Pancreas (tissue), 10 donors: ENCODE measurements at regions not wholly inside any gene's neighbourhood (a gene's known extent, or its start where the extent isn't known, plus 50 kb on each side); places are given as distances from the start of the nearest gene placed in this dataset.
"Not testable (repeated sequence)": the region's sequence is repeated elsewhere in the genome, so short reads cannot be mapped to it uniquely, and the experiment has no call there.

Experiments
- ATAC-seq, 4 donors: fragments of 200-7000 bp; cut with Tn5 transposase; one replicate each; pipeline versions ENCODE4 v1.8.0 to v1.9.1; 2020; ENCODE audit warnings: mild to moderate bottlenecking in 4 of 4, moderate library complexity in 4 of 4
- DNase-seq, 6 donors: peaks; one replicate each; pipeline ENCODE4 v3.0.0-alpha.2; 2020
- FAIRE-seq: peaks from 2 replicates; lab custom pipeline; 2012; peaks lifted over from hg19 to GRCh38; lab: Jason Lieb, UNC
- H3K27ac ChIP-seq, 4 donors: fragments of 200-600 bp; sonication (generic); 1 replicate in 3 of 4; 2 replicates in 1 of 4; pipeline versions ENCODE4 v1.5.0 to v1.8.0; 2020
- H3K27me3 ChIP-seq, 4 donors: fragments of 200-600 bp; one replicate each; pipeline ENCODE4 v1.8.0; 2021
- H3K36me3 ChIP-seq, 3 donors: fragments of 200-600 bp; sonication (generic) in 1 of 3; one replicate each; pipeline versions ENCODE4 v1.5.0 to v1.8.0; 2020 to 2021
- H3K4me1 ChIP-seq, 3 donors: fragments of 200-600 bp; one replicate each; pipeline ENCODE4 v1.8.0; 2021
- H3K4me3 ChIP-seq, 4 donors: fragments of 200-600 bp; sonication (generic) in 2 of 4; one replicate each; pipeline versions ENCODE4 v1.5.0 to v1.8.0; 2020 to 2021
- H3K9me3 ChIP-seq, 4 donors: fragments of 200-600 bp; one replicate each; pipeline ENCODE4 v1.8.0; 2021
- WGBS, 2 donors: extraction: QIAGEN DNeasy Blood & Tissue Kit; methylation state at CpG; one replicate each; pipeline ENCODE4 v1.1.7; 2013; 5-methylcytosine and 5-hydroxymethylcytosine counted together
- intact Hi-C, 3 donors: fragments of 100-400 bp; cut with DNase I; formaldehyde crosslinking; loops; one replicate each; pipeline versions ENCODE4 v1.11.1 to v1.14.2; 2022
- TF ChIP-seq, protein P1 (sequence below), 4 donors: fragments of 200-600 bp; sonication (generic) in 3 of 4; IDR thresholded peaks; one replicate each; pipeline versions ENCODE4 v1.5.0 to v1.8.0; 2021; ENCODE audit warnings: antibody characterized with exemption in 4 of 4
- donor health status: healthy with polysubstance abuse.
- donor health status: DM: no; HTN: no; CAD: no; lungs with moderate emphysema.
- donor health status: DM: no; HTN: no; CAD: no.
- donor health status: control.
- donor health status: control.
- donor health status: Bipolar disorder and iron deficiency.
- donor health status: DM: yes; HTN: yes; CAD: no.
- donor health status: DM: no; HTN: no; CAD: no.
- donor health status: DM: no; HTN: no; CAD: no.
- donor health status: DM: yes; HTN: yes; CAD: no.

DNA sequence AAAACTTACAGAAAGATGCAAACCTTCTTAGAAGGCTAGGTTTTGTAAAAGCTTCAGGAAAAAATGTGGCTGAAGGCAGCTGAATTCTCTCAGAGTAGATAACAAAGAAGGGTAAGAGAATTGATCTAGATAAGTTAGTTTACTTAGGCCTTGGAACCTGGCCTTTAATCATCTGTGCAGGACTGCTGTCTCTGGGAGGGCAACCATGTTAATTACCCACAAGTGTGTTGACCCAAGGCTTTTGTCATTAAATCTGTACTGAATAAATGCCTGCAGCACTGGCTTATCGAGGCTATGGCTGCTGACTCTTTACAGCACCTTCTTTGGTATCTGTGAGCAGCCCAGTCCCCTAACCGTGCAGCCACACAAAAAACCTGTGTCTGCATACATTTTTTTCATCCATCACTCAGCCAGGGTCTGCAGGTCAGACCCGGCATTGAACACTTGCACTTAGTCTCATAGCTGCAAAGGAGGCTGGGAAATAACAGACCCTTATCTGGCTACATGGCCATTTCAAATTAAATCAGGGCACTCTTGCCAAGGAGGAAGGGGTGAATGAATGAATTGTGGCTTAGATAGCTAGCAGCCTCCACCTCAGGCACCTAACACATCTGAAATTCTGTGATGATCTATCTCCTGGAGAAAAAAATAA is 86.4 kb upstream of the EPCAM start:
- no peak for FAIRE-seq
- Histone ChIP-seq H3K9me3 (no peaks in the 10 kb centered on the region), H3K4me3 (no peak overlapping the region), H3K27ac (no peak overlapping the region), H3K36me3 (no peaks in the 10 kb centered on the region), H3K27me3 (no peaks in the 10 kb centered on the region), H3K4me1 (peaks cover 0 to under 1% (median 0%) of the 10 kb centered on the region in 3 donors)
- 78 to 81% methylated on average over 3 of the region's 3 CpGs for WGBS, 2 donors
- TF ChIP-seq, protein P1, sequence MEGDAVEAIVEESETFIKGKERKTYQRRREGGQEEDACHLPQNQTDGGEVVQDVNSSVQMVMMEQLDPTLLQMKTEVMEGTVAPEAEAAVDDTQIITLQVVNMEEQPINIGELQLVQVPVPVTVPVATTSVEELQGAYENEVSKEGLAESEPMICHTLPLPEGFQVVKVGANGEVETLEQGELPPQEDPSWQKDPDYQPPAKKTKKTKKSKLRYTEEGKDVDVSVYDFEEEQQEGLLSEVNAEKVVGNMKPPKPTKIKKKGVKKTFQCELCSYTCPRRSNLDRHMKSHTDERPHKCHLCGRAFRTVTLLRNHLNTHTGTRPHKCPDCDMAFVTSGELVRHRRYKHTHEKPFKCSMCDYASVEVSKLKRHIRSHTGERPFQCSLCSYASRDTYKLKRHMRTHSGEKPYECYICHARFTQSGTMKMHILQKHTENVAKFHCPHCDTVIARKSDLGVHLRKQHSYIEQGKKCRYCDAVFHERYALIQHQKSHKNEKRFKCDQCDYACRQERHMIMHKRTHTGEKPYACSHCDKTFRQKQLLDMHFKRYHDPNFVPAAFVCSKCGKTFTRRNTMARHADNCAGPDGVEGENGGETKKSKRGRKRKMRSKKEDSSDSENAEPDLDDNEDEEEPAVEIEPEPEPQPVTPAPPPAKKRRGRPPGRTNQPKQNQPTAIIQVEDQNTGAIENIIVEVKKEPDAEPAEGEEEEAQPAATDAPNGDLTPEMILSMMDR (IDR thresholded peaks at IDR 0.05) = no peak
- ATAC-seq = no peak
- no peak for DNase-seq
- intact Hi-C loops = no loop called here

- FAIRE-seq, H3K4me3 ChIP-seq, ATAC-seq, H3K27ac ChIP-seq, H3K4me1 ChIP-seq, H3K36me3 ChIP-seq, DNase-seq, H3K9me3 ChIP-seq, H3K27me3 ChIP-seq, intact Hi-C loops: not testable (repeated sequence)
- WGBS, 2 donors = 82 to 94% methylated on average over 4 of the region's 4 CpGs
Measured at GRCh38 chr2:47279525-47279924, 89.6 kb upstream of the EPCAM start.

- no peaks in the 10 kb centered on the region for H3K27me3 ChIP-seq
- FAIRE-seq = no peak
- ATAC-seq = no peak
- no peak overlapping the region for H3K27ac ChIP-seq
- H3K9me3 ChIP-seq = no peaks in the 10 kb centered on the region
- H3K4me1 ChIP-seq = peaks cover 0 to 2% (median 1%) of the 10 kb centered on the region in 3 donors
- intact Hi-C loops = no loop called here
- TF ChIP-seq, protein P1 (IDR thresholded peaks at IDR 0.05) = no peak
- H3K4me3 ChIP-seq = no peak overlapping the region
- no peak for DNase-seq
- WGBS, 2 donors = 78 to 90% methylated on average over 1 of the region's 1 CpG
- H3K36me3 ChIP-seq = no peaks in the 10 kb centered on the region
Measured at GRCh38 chr2:47277987-47278386, 91.1 kb upstream of the EPCAM start.

DNA sequence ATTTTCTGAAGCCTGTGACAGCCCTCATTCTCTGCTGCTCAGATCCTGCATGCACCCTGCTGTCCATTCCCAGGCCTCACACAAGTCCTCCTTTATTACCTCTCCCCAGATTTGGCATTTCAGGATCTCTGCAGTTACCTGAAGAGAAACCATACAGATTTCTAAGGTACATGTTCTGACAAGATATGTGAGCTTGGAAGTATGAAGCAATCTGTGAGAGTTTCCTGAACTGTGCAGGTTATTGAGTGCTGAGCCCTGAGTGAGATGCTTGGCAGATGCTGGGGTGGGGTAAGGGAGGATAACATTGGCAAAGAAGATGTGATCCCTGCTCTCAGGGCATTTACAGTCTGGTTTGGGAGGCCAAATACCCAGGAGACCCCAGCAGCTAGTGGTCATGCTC is 91.9 kb upstream of the EPCAM start:
- intact Hi-C loops = no loop called here
- FAIRE-seq = no peak
- no peak for ATAC-seq

DNA sequence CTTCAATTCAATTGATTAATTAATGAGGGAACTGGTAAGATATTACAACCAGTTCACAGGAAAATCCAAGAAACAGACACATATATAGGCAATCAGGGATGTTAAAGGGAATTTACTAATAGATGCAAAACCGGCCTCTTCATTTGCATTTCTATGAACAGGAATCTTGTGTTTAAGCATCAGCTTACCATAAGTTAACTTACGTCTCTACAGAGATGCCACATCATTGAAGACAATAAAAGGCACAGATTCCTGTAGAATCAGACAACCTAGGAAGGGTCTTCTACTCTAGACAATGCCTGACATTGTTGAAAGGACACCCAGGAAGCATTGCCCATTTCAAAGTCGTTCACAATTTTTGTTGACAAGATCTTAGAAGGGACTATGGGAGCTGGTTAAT is 93.0 kb upstream of the EPCAM start:
- H3K27me3 ChIP-seq = no peaks in the 10 kb centered on the region
- DNase-seq (no peak), FAIRE-seq (no peak), ATAC-seq (no peak)
- H3K4me3 ChIP-seq = no peak overlapping the region
- WGBS, 2 donors = 69 to 71% methylated on average over 3 of the region's 3 CpGs
- H3K27ac ChIP-seq = no peak overlapping the region
- H3K36me3 ChIP-seq = no peaks in the 10 kb centered on the region
- TF ChIP-seq, protein P1 (IDR thresholded peaks at IDR 0.05) = no peak
- H3K4me1 ChIP-seq = peaks cover 0 to 7% (median 4%) of the 10 kb centered on the region in 3 donors
- no peaks in the 10 kb centered on the region for H3K9me3 ChIP-seq
- intact Hi-C loops = no loop called here

More for the DNA sequence above, 91.9 kb upstream of the EPCAM start:
- Histone ChIP-seq H3K4me3 (no peak overlapping the region), H3K27me3 (no peaks in the 10 kb centered on the region), H3K27ac (no peak overlapping the region), H3K36me3 (no peaks in the 10 kb centered on the region), H3K4me1 (peaks cover 0 to 7% (median 4%) of the 10 kb centered on the region in 3 donors), H3K9me3 (no peaks in the 10 kb centered on the region)
- DNase-seq = no peak
- TF ChIP-seq, protein P1 (IDR thresholded peaks at IDR 0.05) = no peak
